Kidney (tissue), 13 donors: ENCODE measurements at regions not wholly inside any gene's neighbourhood (a gene's known extent, or its start where the extent isn't known, plus 50 kb on each side); places are given as distances from the start of the nearest gene placed in this dataset.
A peak's percentile ranks its signal among the peaks of the same experiment; 100 is the strongest.

ENCODE experiments used
- DNase-seq, 5 donors: peaks; one replicate each; pipeline ENCODE4 v3.0.0-alpha.2; 2013 to 2020
- FAIRE-seq: peaks from 2 replicates; lab custom pipeline; 2012; peaks lifted over from hg19 to GRCh38; lab: Jason Lieb, UNC
- H3K27ac ChIP-seq, 2 donors: one replicate each; pipeline ENCODE4 v1.7.0; 2013; ENCODE audit warnings: low read depth in 2 of 2, low read length in 2 of 2, inconsistent platforms in 1 of 2
- H3K27me3 ChIP-seq: one replicate; pipeline ENCODE4 v1.7.1; 2013; ENCODE audit warnings: low read length, inconsistent platforms; ENCODE audit not compliant: control insufficient read depth, insufficient read depth
- H3K36me3 ChIP-seq, 3 donors: one replicate each; pipeline versions ENCODE4 v1.7.0 to v1.7.1; 2013; ENCODE audit warnings: low read length in 3 of 3, control low read depth in 1 of 3, inconsistent platforms in 1 of 3; ENCODE audit not compliant: insufficient read depth in 3 of 3, control insufficient read depth in 2 of 3
- H3K4me1 ChIP-seq, 3 donors: one replicate each; pipeline versions ENCODE4 v1.7.0 to v1.7.1; 2013; ENCODE audit warnings: low read length in 3 of 3, inconsistent platforms in 1 of 3, low read depth in 1 of 3; ENCODE audit not compliant: control insufficient read depth in 2 of 3, insufficient read depth in 2 of 3
- H3K4me3 ChIP-seq, 3 donors: one replicate each; pipeline versions ENCODE4 v1.7.0 to v1.8.1; 2013; ENCODE audit warnings: low read length in 3 of 3, control low read depth in 1 of 3, inconsistent platforms in 1 of 3
- H3K9ac ChIP-seq, 3 donors: one replicate each; pipeline versions ENCODE4 v1.7.0 to v1.7.1; 2013; ENCODE audit warnings: low read length in 3 of 3, control low read depth in 1 of 3, inconsistent platforms in 1 of 3
- H3K9me3 ChIP-seq, 3 donors: one replicate each; pipeline versions ENCODE4 v1.7.0 to v1.7.1; 2013; ENCODE audit warnings: low read length in 3 of 3, control low read depth in 1 of 3, inconsistent platforms in 1 of 3; ENCODE audit not compliant: control insufficient read depth in 2 of 3, insufficient read depth in 1 of 3
- intact Hi-C: fragments of 100-400 bp; cut with DNase I; formaldehyde crosslinking; loops from one replicate; pipeline ENCODE4 v1.11.1; 2022
- TF ChIP-seq, protein P1 (sequence below): IDR thresholded peaks from 3 replicates; pipeline ENCODE4 v1.5.1; 2012; ENCODE audit warnings: mild to moderate bottlenecking, moderate library complexity, borderline replicate concordance; ENCODE audit not compliant: insufficient read depth; ENCODE audit errors: extremely low read depth
- donor health status: control.
- donor health status: control.
- donor health status: control.
- donor health status: control.
- donor health status: control.
- donor health status: DM: yes; HTN: yes; CAD: no.
- donor health status: Normal renal cell carcinoma (clear cell type).

DNA sequence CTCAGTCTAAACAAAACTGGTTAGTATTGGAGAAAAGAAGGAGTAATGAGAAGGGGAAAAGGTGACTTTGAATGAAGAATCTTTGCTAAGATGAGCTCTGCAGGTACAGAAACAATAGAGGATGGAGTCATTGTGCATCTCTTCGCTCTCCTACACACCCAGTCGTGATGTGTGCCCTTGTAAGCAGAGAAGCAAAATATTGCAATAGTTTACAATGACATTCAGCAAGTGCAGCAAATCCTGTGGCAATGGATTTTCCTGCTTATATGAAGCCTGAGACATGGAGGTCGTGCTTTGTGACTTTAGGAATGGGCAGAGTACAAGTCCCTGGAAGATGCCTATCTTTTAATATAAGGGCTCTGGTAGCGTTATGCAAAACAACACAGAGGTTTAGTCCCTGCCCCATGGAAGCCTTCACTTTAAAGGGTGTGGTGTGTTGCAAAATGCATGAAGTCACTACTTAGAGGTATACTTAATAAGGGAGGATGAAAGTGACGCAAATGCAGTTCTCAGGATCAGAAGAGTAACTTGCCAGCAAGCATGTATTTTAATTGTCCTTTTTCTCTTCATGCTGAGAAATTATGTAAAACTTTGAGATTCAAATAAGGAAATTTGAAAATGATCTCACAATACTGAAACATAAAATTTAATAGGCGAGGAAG is 88.0 kb upstream of the IVNS1ABP start:
- Histone ChIP-seq H3K36me3 (no peaks in the 10 kb centered on the region), H3K4me1 (no peaks in the 10 kb centered on the region), H3K27me3 (no peaks in the 10 kb centered on the region), H3K27ac (no peak overlapping the region), H3K4me3 (no peak overlapping the region), H3K9me3 (no peaks in the 10 kb centered on the region), H3K9ac (no peak overlapping the region)
- FAIRE-seq: no peak
- DNase-seq: no peak
- intact Hi-C loops: no loop called here
- TF ChIP-seq, protein P1, sequence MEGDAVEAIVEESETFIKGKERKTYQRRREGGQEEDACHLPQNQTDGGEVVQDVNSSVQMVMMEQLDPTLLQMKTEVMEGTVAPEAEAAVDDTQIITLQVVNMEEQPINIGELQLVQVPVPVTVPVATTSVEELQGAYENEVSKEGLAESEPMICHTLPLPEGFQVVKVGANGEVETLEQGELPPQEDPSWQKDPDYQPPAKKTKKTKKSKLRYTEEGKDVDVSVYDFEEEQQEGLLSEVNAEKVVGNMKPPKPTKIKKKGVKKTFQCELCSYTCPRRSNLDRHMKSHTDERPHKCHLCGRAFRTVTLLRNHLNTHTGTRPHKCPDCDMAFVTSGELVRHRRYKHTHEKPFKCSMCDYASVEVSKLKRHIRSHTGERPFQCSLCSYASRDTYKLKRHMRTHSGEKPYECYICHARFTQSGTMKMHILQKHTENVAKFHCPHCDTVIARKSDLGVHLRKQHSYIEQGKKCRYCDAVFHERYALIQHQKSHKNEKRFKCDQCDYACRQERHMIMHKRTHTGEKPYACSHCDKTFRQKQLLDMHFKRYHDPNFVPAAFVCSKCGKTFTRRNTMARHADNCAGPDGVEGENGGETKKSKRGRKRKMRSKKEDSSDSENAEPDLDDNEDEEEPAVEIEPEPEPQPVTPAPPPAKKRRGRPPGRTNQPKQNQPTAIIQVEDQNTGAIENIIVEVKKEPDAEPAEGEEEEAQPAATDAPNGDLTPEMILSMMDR: no peak

DNA sequence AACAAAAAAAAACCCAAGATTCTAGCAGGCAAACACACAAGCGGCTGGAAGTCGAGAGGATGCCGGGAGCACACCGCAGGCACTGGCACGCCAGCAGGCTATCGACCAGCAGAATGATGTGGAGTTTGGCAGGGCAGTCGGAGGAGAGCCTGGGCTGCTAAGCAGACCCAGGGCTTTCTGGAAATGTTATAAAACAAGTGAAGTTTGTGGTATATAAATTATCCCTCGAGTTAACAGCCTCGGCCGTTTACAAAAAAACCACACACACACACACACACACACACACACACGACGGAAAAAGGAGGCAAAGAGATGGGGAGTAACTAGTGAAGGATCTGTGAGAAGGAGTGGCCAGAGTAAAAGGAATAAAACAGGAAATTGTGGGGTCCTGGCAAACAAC is 87.2 kb upstream of the IVNS1ABP start:
- Histone ChIP-seq H3K27me3 (no peaks in the 10 kb centered on the region), H3K4me1 (no peaks in the 10 kb centered on the region), H3K9ac (no peak overlapping the region), H3K27ac (no peak overlapping the region), H3K36me3 (no peaks in the 10 kb centered on the region), H3K4me3 (peak overlapping the region in 1 of 3 donors; percentile 20), H3K9me3 (no peaks in the 10 kb centered on the region)
- no peak for FAIRE-seq
- TF ChIP-seq, protein P1: no peak
- intact Hi-C loops: no loop called here
- peak in 2 of 5 donors; percentile 58 to 78 for DNase-seq

DNA sequence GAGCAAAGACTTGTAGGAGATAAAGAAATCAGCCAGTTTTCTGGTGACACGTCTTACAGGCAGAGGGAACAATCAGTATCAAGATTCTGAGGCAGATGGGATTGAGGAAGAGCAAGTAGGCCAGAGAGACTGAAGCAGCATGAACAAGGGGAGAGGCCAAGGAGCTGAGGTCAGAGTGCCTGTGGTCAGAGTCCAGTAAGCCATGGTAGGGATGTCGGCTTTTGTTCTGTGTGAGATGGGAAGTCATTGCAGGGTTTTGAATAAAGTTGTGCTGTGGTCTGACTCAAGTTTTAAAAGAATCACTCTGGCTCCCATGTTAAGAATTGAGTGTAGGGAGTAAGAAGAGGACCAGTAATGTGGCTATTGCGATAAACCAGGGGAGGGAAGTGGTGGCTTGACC is 85.9 kb upstream of the IVNS1ABP start:
- H3K27ac ChIP-seq: no peak overlapping the region
- H3K4me1 ChIP-seq: no peaks in the 10 kb centered on the region
- intact Hi-C loops: no loop called here
- no peaks in the 10 kb centered on the region for H3K36me3 ChIP-seq
- no peaks in the 10 kb centered on the region for H3K9me3 ChIP-seq
- H3K9ac ChIP-seq: no peak overlapping the region
- H3K27me3 ChIP-seq: no peaks in the 10 kb centered on the region
- TF ChIP-seq, protein P1: no peak
- no peak for DNase-seq
- H3K4me3 ChIP-seq: no peak overlapping the region
- no peak for FAIRE-seq

DNA sequence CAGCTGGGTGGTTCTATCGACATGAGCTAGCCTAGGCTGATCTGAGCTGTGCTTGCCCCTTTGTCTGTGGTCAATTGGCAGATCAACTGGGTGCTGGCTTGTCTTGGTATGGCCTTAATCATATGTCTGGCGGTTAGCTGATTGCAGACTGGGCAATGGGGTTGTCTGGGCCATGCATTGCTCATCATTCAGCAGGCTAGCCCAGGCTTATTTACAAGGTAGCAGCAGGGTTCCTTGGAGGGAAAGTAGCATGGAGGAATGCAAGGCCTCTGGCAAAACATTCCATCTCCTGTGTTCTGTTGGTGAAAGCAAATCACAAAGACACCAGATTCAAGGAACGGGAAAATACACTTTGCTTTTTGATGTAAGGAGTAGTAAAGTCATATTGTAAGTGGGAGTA is 84.0 kb upstream of the IVNS1ABP start:
- no peaks in the 10 kb centered on the region for H3K36me3 ChIP-seq
- no peak overlapping the region for H3K27ac ChIP-seq
- intact Hi-C loops: no loop called here
- DNase-seq (no peak), FAIRE-seq (no peak)
- no peaks in the 10 kb centered on the region for H3K9me3 ChIP-seq
- no peak overlapping the region for H3K9ac ChIP-seq
- no peaks in the 10 kb centered on the region for H3K4me1 ChIP-seq
- H3K4me3 ChIP-seq: no peak overlapping the region
- TF ChIP-seq, protein P1: no peak
- H3K27me3 ChIP-seq: no peaks in the 10 kb centered on the region
